Panc1 (cell line): ENCODE measurements at regions not wholly inside any gene's neighbourhood (a gene's known extent, or its start where the extent isn't known, plus 50 kb on each side); places are given as distances from the start of the nearest gene placed in this dataset.

Source experiments
- CTCF ChIP-seq: fragments of 450-650 bp; IDR thresholded peaks from 2 replicates; pipeline ENCODE4 v1.5.1; 2017; ENCODE audit warnings: mild to moderate bottlenecking
- POLR2AphosphoS5 ChIP-seq: IDR thresholded peaks from 2 replicates; pipeline ENCODE4 v1.6.1; 2012; ENCODE audit warnings: mild to moderate bottlenecking, low read depth, low read length, moderate library complexity

GRCh38 chr1:168782559-168783116, 53.6 kb upstream of the DPT start:
- TF ChIP-seq CTCF, result no peak
- TF ChIP-seq POLR2AphosphoS5, result no peak
